Astrocyte of the cerebellum (primary cell): ENCODE measurements at regions not wholly inside any gene's neighbourhood (a gene's known extent, or its start where the extent isn't known, plus 50 kb on each side); places are given as distances from the start of the nearest gene placed in this dataset.

Experiments used
- DNase-seq: peaks from one replicate; pipeline ENCODE4 v3.0.0-alpha.2; 2011; ENCODE audit warnings: low read depth
- H3K4me3 ChIP-seq: 2 replicates; pipeline ENCODE4 v1.5.1; 2011; ENCODE audit warnings: mild to moderate bottlenecking, low read depth, low read length, moderate library complexity
- in situ Hi-C: cut with HindIII; loops from 2 replicates; pipeline ENCODE4 v1.10.0; 2017; ENCODE audit warnings: low sequenced_read_pairs
- TF ChIP-seq, protein P1 (sequence below): IDR thresholded peaks from 2 replicates; pipeline ENCODE4 v1.5.1; 2012; ENCODE audit warnings: low read length, low read depth, moderate library complexity, mild to moderate bottlenecking; ENCODE audit errors: missing control alignments

DNA sequence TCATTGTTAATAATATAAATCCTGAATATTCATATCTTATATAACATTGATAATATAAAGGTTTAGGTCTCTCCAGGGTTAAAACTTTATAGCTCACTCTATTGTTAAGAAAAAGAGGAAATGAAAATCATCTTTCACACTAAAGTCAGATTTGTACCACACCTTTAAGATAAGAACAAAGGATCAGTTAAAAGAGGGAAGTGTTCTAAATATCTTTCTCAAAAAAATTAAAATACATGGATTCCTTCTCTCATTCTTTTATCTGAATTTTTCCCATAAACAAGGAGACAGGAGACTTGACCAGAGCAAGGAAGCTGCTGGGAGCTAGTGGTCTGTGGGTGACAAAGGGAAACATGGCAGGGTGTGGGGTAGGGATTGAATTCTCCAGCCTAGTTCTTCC lies 323.0 kb upstream of the CPXCR1 start:
- in situ Hi-C loops: no loop called here
- TF ChIP-seq, protein P1, sequence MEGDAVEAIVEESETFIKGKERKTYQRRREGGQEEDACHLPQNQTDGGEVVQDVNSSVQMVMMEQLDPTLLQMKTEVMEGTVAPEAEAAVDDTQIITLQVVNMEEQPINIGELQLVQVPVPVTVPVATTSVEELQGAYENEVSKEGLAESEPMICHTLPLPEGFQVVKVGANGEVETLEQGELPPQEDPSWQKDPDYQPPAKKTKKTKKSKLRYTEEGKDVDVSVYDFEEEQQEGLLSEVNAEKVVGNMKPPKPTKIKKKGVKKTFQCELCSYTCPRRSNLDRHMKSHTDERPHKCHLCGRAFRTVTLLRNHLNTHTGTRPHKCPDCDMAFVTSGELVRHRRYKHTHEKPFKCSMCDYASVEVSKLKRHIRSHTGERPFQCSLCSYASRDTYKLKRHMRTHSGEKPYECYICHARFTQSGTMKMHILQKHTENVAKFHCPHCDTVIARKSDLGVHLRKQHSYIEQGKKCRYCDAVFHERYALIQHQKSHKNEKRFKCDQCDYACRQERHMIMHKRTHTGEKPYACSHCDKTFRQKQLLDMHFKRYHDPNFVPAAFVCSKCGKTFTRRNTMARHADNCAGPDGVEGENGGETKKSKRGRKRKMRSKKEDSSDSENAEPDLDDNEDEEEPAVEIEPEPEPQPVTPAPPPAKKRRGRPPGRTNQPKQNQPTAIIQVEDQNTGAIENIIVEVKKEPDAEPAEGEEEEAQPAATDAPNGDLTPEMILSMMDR: no peak
- DNase-seq: no peak
- no peak overlapping the region for H3K4me3 ChIP-seq

DNA sequence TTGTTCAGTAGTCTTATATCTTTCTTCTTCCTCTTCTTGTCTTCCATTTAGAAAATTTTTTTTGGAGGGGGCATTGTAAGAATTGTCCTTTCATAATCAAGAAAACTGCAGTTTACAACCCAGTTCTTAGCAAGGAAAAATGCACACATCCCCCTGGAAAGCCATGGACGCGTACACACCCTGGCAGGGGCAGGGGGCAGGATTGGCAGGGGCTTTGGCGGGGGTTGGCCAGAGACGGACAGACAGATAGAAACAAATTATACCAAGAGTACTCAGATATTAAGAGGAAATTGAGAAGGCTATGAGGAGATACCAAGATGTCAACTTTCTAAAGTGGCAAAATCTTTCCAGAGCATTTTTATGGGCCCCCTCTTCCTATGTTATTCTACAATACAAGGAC lies 322.5 kb upstream of the CPXCR1 start:
- H3K4me3 ChIP-seq: no peak overlapping the region
- TF ChIP-seq, protein P1: no peak
- no peak for DNase-seq
- in situ Hi-C loops: no loop called here

DNA sequence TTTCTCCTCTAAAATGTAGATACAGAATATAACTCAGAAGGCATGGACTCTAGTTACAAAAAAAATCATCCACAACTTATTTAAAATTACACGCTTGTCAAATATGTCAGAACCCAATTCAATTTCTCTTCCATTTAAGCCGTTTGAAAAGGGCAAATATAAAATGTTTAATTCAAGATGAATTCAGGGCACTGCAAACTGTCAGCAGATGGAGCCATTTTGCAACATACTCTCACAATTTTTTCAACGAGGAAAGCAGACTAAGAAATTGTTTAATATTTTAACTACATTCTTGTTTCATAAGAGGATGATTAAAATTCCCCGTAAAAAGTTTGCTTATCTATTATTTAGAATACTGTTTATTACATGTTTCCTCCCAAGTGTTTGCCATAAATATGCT lies 321.3 kb upstream of the CPXCR1 start:
- in situ Hi-C loops: no loop called here
- TF ChIP-seq, protein P1: no peak

DNA sequence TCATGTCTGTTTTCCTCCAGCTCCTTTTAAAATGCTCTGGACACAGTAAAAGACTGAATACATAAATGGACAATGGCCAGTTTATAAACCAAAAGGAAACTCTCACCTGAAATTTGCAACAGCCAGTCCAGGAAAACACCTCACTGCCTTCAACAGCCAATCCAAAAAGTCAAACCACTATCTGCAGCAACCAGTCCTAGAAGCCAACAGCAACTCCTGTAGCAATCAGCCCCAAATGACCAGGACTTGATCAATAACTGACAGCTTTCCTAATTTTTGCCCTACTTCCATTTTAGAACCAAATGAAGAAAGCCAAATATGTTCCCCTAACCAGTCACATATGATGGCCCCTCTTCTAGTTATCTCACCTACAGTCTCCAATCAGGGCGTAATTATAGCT lies 309.5 kb upstream of the CPXCR1 start:
- in situ Hi-C loops: no loop called here
- H3K4me3 ChIP-seq: no peak overlapping the region
- TF ChIP-seq, protein P1: no peak
- DNase-seq: no peak

More for the DNA sequence above, 321.3 kb upstream of the CPXCR1 start:
- H3K4me3 ChIP-seq: no peak overlapping the region
- no peak for DNase-seq

DNA sequence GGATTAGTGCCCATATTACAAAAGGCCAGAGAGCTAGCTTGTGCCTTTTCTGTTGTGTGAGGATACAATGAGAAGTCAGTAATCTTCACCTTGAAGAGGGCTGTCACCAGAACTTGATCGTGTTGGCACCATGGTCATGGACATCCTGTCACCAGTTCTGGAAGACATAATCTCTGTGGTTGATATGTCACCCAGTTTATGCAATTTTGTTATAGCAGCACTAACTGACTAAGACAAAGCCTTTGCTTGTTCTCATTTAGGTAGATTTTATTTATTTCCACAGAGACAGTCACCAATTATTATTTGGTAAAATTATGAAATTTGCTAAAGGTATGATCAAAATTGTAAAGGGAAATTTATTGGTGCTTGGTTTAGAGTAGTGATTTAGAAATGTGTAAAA lies 308.8 kb upstream of the CPXCR1 start:
- H3K4me3 ChIP-seq: no peak overlapping the region
- in situ Hi-C loops: no loop called here
- TF ChIP-seq, protein P1: no peak
- no peak for DNase-seq

DNA sequence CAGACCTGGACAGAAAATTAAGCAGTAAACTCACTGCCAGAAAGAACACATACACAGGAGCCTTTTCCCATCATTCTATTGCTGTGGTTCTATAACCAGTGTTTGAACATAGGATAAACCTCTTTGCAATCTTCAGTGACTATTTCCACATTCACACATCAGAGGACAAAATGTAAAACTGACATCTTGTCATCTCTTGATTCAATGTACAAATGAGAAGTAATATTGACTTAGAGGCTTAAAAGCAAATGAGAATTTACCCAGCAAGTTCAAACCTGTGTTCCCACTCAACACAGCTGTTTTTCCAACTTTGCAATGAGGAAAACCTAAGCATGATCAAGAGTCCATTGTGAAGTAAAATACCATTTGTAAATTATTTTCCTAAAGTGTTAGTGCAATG lies 307.1 kb upstream of the CPXCR1 start:
- H3K4me3 ChIP-seq: no peak overlapping the region
- no peak for DNase-seq
- TF ChIP-seq, protein P1: no peak
- in situ Hi-C loops: no loop called here
